Smooth muscle cell (in vitro differentiated cells): ENCODE measurements at regions not wholly inside any gene's neighbourhood (a gene's known extent, or its start where the extent isn't known, plus 50 kb on each side); places are given as distances from the start of the nearest gene placed in this dataset.

Experiments
- DNase-seq: peaks from one replicate; lab custom pipeline; 2025; ENCODE audit not compliant: unreplicated experiment; lab: John Stamatoyannopoulos, UW
- H2AFZ ChIP-seq: fragments of 200-600 bp; sonication (generic); 2 replicates; pipeline ENCODE4 v1.6.0; 2016; ENCODE audit warnings: antibody characterized with exemption, low read depth, mild to moderate bottlenecking
- H3F3A ChIP-seq: fragments of 200-600 bp; sonication (generic); 2 replicates; pipeline ENCODE4 v1.6.0; 2017; ENCODE audit warnings: antibody characterized with exemption, low read depth
- H3K27ac ChIP-seq: fragments of 200-600 bp; sonication (generic); 2 replicates; pipeline ENCODE4 v1.5.1; 2016; ENCODE audit warnings: low read depth, mild to moderate bottlenecking
- H3K27me3 ChIP-seq: fragments of 200-600 bp; sonication (generic); 2 replicates; pipeline ENCODE4 v1.6.1; 2016; ENCODE audit warnings: low read depth, mild to moderate bottlenecking
- H3K36me3 ChIP-seq: fragments of 200-600 bp; sonication (generic); 2 replicates; pipeline ENCODE4 v1.5.1; 2016; ENCODE audit warnings: low read depth
- H3K4me1 ChIP-seq: fragments of 200-600 bp; sonication (generic); 2 replicates; pipeline ENCODE4 v1.5.1; 2016; ENCODE audit warnings: low read depth
- H3K4me2 ChIP-seq: fragments of 200-600 bp; sonication (generic); 2 replicates; pipeline ENCODE4 v1.6.0; 2016; ENCODE audit warnings: mild to moderate bottlenecking
- H3K4me3 ChIP-seq: fragments of 200-600 bp; sonication (generic); 2 replicates; pipeline ENCODE4 v1.5.1; 2016; ENCODE audit warnings: mild to moderate bottlenecking
- H3K79me2 ChIP-seq: fragments of 200-600 bp; sonication (generic); 2 replicates; pipeline ENCODE4 v1.6.0; 2016; ENCODE audit warnings: low read depth, mild to moderate bottlenecking
- H3K9ac ChIP-seq: fragments of 200-600 bp; sonication (generic); 2 replicates; pipeline ENCODE4 v1.6.0; 2016; ENCODE audit warnings: low read depth
- H3K9me3 ChIP-seq: fragments of 200-600 bp; sonication (generic); replicated peaks from 2 replicates; pipeline ENCODE4 v1.5.1; 2016; ENCODE audit warnings: low read depth
- H4K20me1 ChIP-seq: fragments of 200-600 bp; sonication (generic); 2 replicates; pipeline ENCODE4 v1.6.0; 2016; ENCODE audit warnings: low read depth
- CTCF ChIP-seq: fragments of 200-600 bp; sonication (generic); IDR thresholded peaks from 2 replicates; pipeline ENCODE4 v1.5.1; 2017; ENCODE audit warnings: borderline replicate concordance, mild to moderate bottlenecking, antibody characterized with exemption; ENCODE audit not compliant: insufficient read depth, poor library complexity, severe bottlenecking
- WGBS: methylation state at CpG from one replicate; pipeline ENCODE4 v1.1.7; 2016; ENCODE audit warnings: low lambda C conversion rate; 5-methylcytosine and 5-hydroxymethylcytosine counted together

DNA sequence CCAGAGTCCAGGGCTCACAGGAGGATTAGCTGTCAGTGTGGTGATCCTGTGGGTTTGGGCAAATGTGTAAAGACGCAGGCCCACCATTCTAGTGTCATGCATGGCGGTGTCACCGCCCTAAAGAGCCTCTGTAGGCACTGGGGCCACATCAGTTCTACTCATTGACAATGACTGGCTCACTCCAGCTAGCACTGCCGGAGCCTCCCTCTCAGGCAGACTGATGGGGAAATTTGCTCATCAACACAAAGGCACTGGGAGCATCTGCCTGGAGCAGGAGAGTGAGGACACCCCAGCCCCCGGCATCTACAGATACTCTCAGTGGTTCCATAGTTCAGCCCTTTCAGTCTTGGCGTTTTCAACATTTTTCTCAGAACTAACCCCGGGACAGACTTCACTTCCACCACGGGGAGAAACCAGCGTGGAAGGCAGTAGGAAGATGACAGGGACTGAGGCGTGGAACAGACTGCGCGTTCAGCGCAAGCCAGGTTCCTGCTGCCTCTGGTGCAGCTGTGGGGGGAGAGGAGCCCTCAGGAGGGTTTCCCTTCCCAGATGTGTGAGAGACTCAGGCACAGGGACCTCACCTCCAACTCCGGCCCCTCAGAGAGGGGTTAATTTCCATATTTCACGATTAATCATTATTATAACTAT lies 256.6 kb downstream of the RBFOX3 start:
- H3K4me2 ChIP-seq: no peak overlapping the region
- DNase-seq: no peak
- no peaks in the 10 kb centered on the region for H4K20me1 ChIP-seq
- H3K36me3 ChIP-seq: no peaks in the 10 kb centered on the region
- H3K27ac ChIP-seq: no peak overlapping the region
- no peaks in the 10 kb centered on the region for H3K4me1 ChIP-seq
- peaks cover 13% of the 10 kb centered on the region for H3K27me3 ChIP-seq
- H3F3A ChIP-seq: no peaks in the 10 kb centered on the region
- 86% methylated on average over 15 of the region's 15 CpGs for WGBS
- no peak overlapping the region for H3K4me3 ChIP-seq
- H3K9ac ChIP-seq: no peak overlapping the region
- no peaks in the 10 kb centered on the region for H3K79me2 ChIP-seq
- H2AFZ ChIP-seq: no peak overlapping the region
- no peak for TF ChIP-seq CTCF
- no peaks in the 10 kb centered on the region for H3K9me3 ChIP-seq

DNA sequence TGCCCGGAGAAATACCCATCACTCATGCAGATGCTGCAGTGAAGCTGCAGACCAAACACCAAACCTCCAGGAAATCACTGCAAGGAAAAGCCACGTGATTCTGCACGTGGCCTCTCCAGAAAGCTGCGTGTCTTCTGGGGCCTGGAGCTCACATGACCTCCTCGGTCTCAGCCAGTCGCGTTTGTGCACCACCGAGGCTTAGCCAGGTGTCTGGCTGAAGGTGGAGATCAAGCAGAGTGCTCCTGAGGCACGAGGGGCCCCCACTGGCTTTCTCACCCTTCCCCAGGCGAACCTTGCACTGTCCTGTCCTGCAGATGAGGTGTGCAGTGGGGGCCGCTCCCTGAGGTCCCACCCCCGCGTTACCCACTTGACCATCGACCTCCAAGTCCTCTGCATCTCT lies 257.3 kb downstream of the RBFOX3 start:
- no peak overlapping the region for H3K27ac ChIP-seq
- no peaks in the 10 kb centered on the region for H4K20me1 ChIP-seq
- no peaks in the 10 kb centered on the region for H3K4me1 ChIP-seq
- H3K27me3 ChIP-seq: peaks cover 13% of the 10 kb centered on the region
- no peak overlapping the region for H3K4me3 ChIP-seq
- H3F3A ChIP-seq: no peaks in the 10 kb centered on the region
- no peak overlapping the region for H3K4me2 ChIP-seq
- no peak overlapping the region for H3K9ac ChIP-seq
- 88% methylated on average over 14 of the region's 14 CpGs for WGBS
- no peak for DNase-seq
- no peaks in the 10 kb centered on the region for H3K36me3 ChIP-seq
- no peak overlapping the region for H2AFZ ChIP-seq
- no peaks in the 10 kb centered on the region for H3K79me2 ChIP-seq
- H3K9me3 ChIP-seq: no peaks in the 10 kb centered on the region
- TF ChIP-seq CTCF: no peak

DNA sequence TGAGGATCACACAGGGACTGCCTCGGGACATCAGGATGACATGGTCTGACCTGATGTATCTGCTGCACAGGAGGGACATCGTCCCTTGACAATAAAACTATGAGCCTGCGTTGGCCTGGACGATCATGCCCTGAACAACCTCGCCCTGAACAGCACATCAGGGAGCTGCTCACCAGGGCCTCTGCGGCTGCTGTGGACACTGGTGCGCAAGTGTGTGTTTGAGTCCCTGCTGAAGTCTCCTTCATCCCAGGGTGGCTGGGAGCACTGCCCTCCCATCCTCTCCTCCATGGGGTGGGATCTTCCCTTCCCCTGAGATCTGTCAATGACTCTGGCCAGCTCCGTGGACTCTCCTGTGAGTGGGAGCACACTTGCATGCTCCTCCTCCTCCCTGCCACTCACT lies 257.8 kb downstream of the RBFOX3 start:
- no peak for TF ChIP-seq CTCF

DNA sequence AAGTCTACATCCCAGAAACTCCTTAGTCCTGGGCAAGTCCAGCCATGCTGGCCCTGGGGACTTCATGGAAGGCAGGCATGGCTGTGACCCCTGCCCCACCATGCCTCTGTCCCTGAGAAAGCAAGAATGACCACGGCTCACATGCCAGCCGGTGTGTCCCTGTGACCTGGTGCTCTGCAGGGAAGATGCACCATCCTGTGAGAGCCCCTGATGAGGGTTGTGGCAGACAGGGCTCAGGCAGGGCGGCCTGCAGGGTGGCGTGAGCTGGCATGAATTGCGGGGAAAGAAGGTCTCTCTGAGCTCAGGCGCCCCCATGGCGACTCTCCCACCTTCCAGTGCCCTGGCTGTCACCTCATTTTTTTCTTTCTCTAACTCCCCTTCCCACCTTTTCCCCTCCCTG lies 260.3 kb downstream of the RBFOX3 start:
- no peak overlapping the region for H3K4me3 ChIP-seq
- H3K9me3 ChIP-seq: no peaks in the 10 kb centered on the region
- H3K4me2 ChIP-seq: no peak overlapping the region
- H3K27me3 ChIP-seq: peaks cover 24% of the 10 kb centered on the region
- no peaks in the 10 kb centered on the region for H3F3A ChIP-seq
- H4K20me1 ChIP-seq: no peaks in the 10 kb centered on the region
- H3K27ac ChIP-seq: no peak overlapping the region
- no peak for DNase-seq
- H3K9ac ChIP-seq: no peak overlapping the region
- no peak overlapping the region for H2AFZ ChIP-seq
- TF ChIP-seq CTCF: no peak
- no peaks in the 10 kb centered on the region for H3K79me2 ChIP-seq
- H3K4me1 ChIP-seq: no peaks in the 10 kb centered on the region
- 93% methylated on average over 6 of the region's 7 CpGs for WGBS
- H3K36me3 ChIP-seq: no peaks in the 10 kb centered on the region

More for the DNA sequence above, 257.8 kb downstream of the RBFOX3 start:
- H3K4me2 ChIP-seq: no peak overlapping the region
- no peak for DNase-seq
- no peaks in the 10 kb centered on the region for H3K79me2 ChIP-seq
- H3K27ac ChIP-seq: no peak overlapping the region
- H3K4me3 ChIP-seq: no peak overlapping the region
- H3K36me3 ChIP-seq: no peaks in the 10 kb centered on the region
- no peak overlapping the region for H2AFZ ChIP-seq
- H4K20me1 ChIP-seq: no peaks in the 10 kb centered on the region
- peaks cover 13% of the 10 kb centered on the region for H3K27me3 ChIP-seq
- H3K9ac ChIP-seq: no peak overlapping the region
- no peaks in the 10 kb centered on the region for H3K9me3 ChIP-seq
- WGBS: 82% methylated on average over 8 of the region's 8 CpGs
- no peaks in the 10 kb centered on the region for H3F3A ChIP-seq
- no peaks in the 10 kb centered on the region for H3K4me1 ChIP-seq
